ENCODE measurements at regions not wholly inside any gene's neighbourhood (a gene's known extent, or its start where the extent isn't known, plus 50 kb on each side); places are given as distances from the start of the nearest gene placed in this dataset.

DNA sequence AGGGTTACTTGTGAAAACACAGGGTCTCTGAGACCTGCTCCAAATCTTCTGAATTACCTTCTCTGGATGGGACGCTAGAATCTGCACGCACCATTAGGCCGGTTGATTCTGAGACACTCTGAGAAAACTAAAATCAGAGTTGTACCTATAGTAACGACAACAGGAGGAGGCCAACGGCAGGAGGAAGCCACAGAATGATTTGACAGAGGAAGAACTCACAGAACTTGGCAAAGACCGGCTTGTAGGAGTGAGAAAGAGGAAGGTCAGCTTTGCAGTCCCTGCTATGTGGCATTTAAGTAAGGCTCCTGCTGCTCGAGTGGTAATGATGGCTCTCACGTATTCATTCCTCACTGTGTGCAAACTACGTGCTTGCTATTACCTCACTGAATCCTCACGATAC, 483.0 kb downstream of the TMEM114 start:
- no peak overlapping the region for H3K27ac ChIP-seq (ENCODE audit: low read depth, low read length)
- CTCF ChIA-PET = no interaction called here
- POLR2A ChIA-PET = no interaction called here

More for the DNA sequence above, 483.0 kb downstream of the TMEM114 start:
- Histone ChIP-seq H3K9ac (ENCODE audit: low read length) (no peak overlapping the region), H3K9me2 (ENCODE audit: insufficient read depth) (no peaks in the 10 kb centered on the region), H3K4me2 (ENCODE audit: low read length) (no peak overlapping the region), H2AFZ (ENCODE audit: low read depth, low read length, poor library complexity, severe bottlenecking) (no peak overlapping the region), H3K9me3 (ENCODE audit: control insufficient read depth in 1 of 2, insufficient read depth in 1 of 2, low read depth in 1 of 2, low read length in 2 of 2) (peaks cover 0 to 9% of the 10 kb centered on the region in 2 experiments; a peak in 2 of 4 replicates), H3K27me3 (ENCODE audit: insufficient read depth, low read length) (no peaks in the 10 kb centered on the region), H3K4me1 (ENCODE audit: control insufficient read depth in 1 of 2, insufficient read depth in 2 of 2, low read length in 2 of 2) (no peaks in the 10 kb centered on the region), H4K20me1 (ENCODE audit: insufficient read depth) (no peaks in the 10 kb centered on the region), H3K4me3 (replicated peaks in 1 of 2; ENCODE audit: low read depth in 1 of 2, low read length in 2 of 2) (no peak overlapping the region), H3K36me3 (ENCODE audit: control insufficient read depth in 1 of 2, insufficient read depth in 2 of 2, low read length in 2 of 2) (no peaks in the 10 kb centered on the region), H3K79me2 (ENCODE audit: insufficient read depth, low read length) (no peaks in the 10 kb centered on the region)
- no TSS peak for BruUV-seq (replicated peaks)
- RAD21 ChIA-PET (ENCODE audit: low non-redundant PET in 1 of 2, low total read pairs in 2 of 2, uncharacterized antibody in 2 of 2, unreplicated experiment in 2 of 2) = no interaction called here
- DNase-seq (ENCODE audit: low read depth, low spot score) = no peak
- intact Hi-C loops (cut with micrococcal nuclease) = no loop called here
- no peak for ATAC-seq
- TF ChIP-seq CTCF (IDR thresholded peaks at IDR 0.05 in 2 of 3, conservative IDR thresholded peaks at IDR 0.05 in 1 of 3; ENCODE audit: borderline replicate concordance in 1 of 3, insufficient read depth in 1 of 3, low read depth in 2 of 3, low read length in 2 of 3) = no peak
- TF ChIP-seq FOSL1 (IDR thresholded peaks at IDR 0.05; ENCODE audit: low read depth) = no peak
- no peak for TF ChIP-seq ZNF274 (IDR thresholded peaks at IDR 0.05; ENCODE audit: low read depth, low read length)
- TF ChIP-seq RAD21 (IDR thresholded peaks at IDR 0.05; ENCODE audit: low read depth) = no peak
- no peak for TF ChIP-seq MAX (IDR thresholded peaks at IDR 0.05)
- TF ChIP-seq ZFX (IDR thresholded peaks at IDR 0.05) = no peak
- no peak for TF ChIP-seq REST (IDR thresholded peaks at IDR 0.05; ENCODE audit: low read depth)
- no peak for TF ChIP-seq POLR2AphosphoS5 (IDR thresholded peaks at IDR 0.05; ENCODE audit: low read depth, low read length)
- TF ChIP-seq POLR2A (IDR thresholded peaks at IDR 0.05; ENCODE audit: borderline replicate concordance, extremely low read depth, insufficient read depth, insufficient read length) = no peak
- no peak for TF ChIP-seq SIN3A (IDR thresholded peaks at IDR 0.05; ENCODE audit: low read depth)
- no peak for TF ChIP-seq SP1 (IDR thresholded peaks at IDR 0.05; ENCODE audit: low read depth)
- TF ChIP-seq SRF (IDR thresholded peaks at IDR 0.05; ENCODE audit: low read depth) = no peak
- TF ChIP-seq, protein P1, sequence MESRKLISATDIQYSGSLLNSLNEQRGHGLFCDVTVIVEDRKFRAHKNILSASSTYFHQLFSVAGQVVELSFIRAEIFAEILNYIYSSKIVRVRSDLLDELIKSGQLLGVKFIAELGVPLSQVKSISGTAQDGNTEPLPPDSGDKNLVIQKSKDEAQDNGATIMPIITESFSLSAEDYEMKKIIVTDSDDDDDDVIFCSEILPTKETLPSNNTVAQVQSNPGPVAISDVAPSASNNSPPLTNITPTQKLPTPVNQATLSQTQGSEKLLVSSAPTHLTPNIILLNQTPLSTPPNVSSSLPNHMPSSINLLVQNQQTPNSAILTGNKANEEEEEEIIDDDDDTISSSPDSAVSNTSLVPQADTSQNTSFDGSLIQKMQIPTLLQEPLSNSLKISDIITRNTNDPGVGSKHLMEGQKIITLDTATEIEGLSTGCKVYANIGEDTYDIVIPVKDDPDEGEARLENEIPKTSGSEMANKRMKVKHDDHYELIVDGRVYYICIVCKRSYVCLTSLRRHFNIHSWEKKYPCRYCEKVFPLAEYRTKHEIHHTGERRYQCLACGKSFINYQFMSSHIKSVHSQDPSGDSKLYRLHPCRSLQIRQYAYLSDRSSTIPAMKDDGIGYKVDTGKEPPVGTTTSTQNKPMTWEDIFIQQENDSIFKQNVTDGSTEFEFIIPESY (IDR thresholded peaks at IDR 0.05; ENCODE audit: extremely low read depth, insufficient replicate concordance, low read length) = no peak
- TF ChIP-seq CBX3 (IDR thresholded peaks at IDR 0.05; ENCODE audit: low read depth) = no peak
- TF ChIP-seq EZH2phosphoT487 (IDR thresholded peaks at IDR 0.05; ENCODE audit: borderline replicate concordance) = no peak
- TF ChIP-seq TCF7L2 (IDR thresholded peaks at IDR 0.05; ENCODE audit: borderline replicate concordance, extremely low read depth, insufficient read depth, insufficient read length) = no peak
- no peak for TF ChIP-seq YY1 (IDR thresholded peaks at IDR 0.05; ENCODE audit: extremely low read depth, insufficient replicate concordance, low read depth, low read length)
- TF ChIP-seq EGR1 (IDR thresholded peaks at IDR 0.05; ENCODE audit: low read depth) = no peak
- TF ChIP-seq JUND (IDR thresholded peaks at IDR 0.05) = no peak

Data from HCT116 (cell line).